HG03432 (cell line): ENCODE measurements at regions not wholly inside any gene's neighbourhood (a gene's known extent, or its start where the extent isn't known, plus 50 kb on each side); places are given as distances from the start of the nearest gene placed in this dataset.
"Not testable (repeated sequence)": the region's sequence is repeated elsewhere in the genome, so short reads cannot be mapped to it uniquely, and the experiment has no call there.

ENCODE experiments used
- ATAC-seq: cut with Tn5 transposase; IDR thresholded peaks from one replicate; pipeline ENCODE4 v1.9.1; 2021; ENCODE audit warnings: mild to moderate bottlenecking, moderate library complexity; ENCODE audit not compliant: unreplicated experiment

- ATAC-seq, result no peak
These were observed 258.8 kb downstream of the XPNPEP1 start for GRCh38 chr10:109664554-109664953.

- no peak for ATAC-seq
These were observed 260.2 kb downstream of the XPNPEP1 start for GRCh38 chr10:109663122-109663521.

GRCh38 chr10:109652612-109653011 is 270.7 kb downstream of the XPNPEP1 start:
- not testable (repeated sequence) for ATAC-seq

- ATAC-seq, result no peak
These were observed 273.1 kb downstream of the XPNPEP1 start for GRCh38 chr10:109650228-109650627.

- no peak for ATAC-seq
These were observed 275.7 kb downstream of the XPNPEP1 start for GRCh38 chr10:109647627-109648026.

GRCh38 chr10:109633846-109634245 is 289.5 kb downstream of the XPNPEP1 start:
- ATAC-seq, result no peak

- ATAC-seq, result not testable (repeated sequence)
These were observed 290.3 kb downstream of the XPNPEP1 start for GRCh38 chr10:109633017-109633416.

GRCh38 chr10:109624939-109625338 is 298.4 kb downstream of the XPNPEP1 start:
- ATAC-seq, result no peak

- no peak for ATAC-seq
These were observed 300.7 kb downstream of the XPNPEP1 start for GRCh38 chr10:109622566-109622965.

- no peak for ATAC-seq
These were observed 302.9 kb downstream of the XPNPEP1 start for GRCh38 chr10:109620396-109620795.

- ATAC-seq, result no peak
These were observed 303.4 kb downstream of the XPNPEP1 start for GRCh38 chr10:109619914-109620313.

GRCh38 chr10:109618748-109619147 is 304.6 kb downstream of the XPNPEP1 start:
- no peak for ATAC-seq

- no peak for ATAC-seq
These were observed 305.0 kb downstream of the XPNPEP1 start for GRCh38 chr10:109618301-109618700.

GRCh38 chr10:109616359-109616980 is 306.8 kb downstream of the XPNPEP1 start:
- no peak for ATAC-seq

GRCh38 chr10:109595356-109595755 is 328.0 kb downstream of the XPNPEP1 start:
- not testable (repeated sequence) for ATAC-seq

- ATAC-seq, result no peak
These were observed 329.6 kb downstream of the XPNPEP1 start for GRCh38 chr10:109593682-109594081.

GRCh38 chr10:109592391-109592790 is 330.9 kb downstream of the XPNPEP1 start:
- no peak for ATAC-seq

- no peak for ATAC-seq
These were observed 331.7 kb downstream of the XPNPEP1 start for GRCh38 chr10:109591601-109592000.

- no peak for ATAC-seq
These were observed 335.1 kb downstream of the XPNPEP1 start for GRCh38 chr10:109588259-109588658.

GRCh38 chr10:109587366-109587765 is 335.9 kb downstream of the XPNPEP1 start:
- no peak for ATAC-seq

GRCh38 chr10:109556399-109556798 is 366.9 kb downstream of the XPNPEP1 start:
- ATAC-seq, result no peak

GRCh38 chr10:109542050-109542603 is 381.2 kb downstream of the XPNPEP1 start:
- ATAC-seq, result not testable (repeated sequence)

GRCh38 chr10:109534193-109534592 is 389.1 kb downstream of the XPNPEP1 start:
- no peak for ATAC-seq
